Esophagus muscularis mucosa (tissue), 3 donors: ENCODE measurements at regions not wholly inside any gene's neighbourhood (a gene's known extent, or its start where the extent isn't known, plus 50 kb on each side); places are given as distances from the start of the nearest gene placed in this dataset.

ENCODE experiments used
- POLR2AphosphoS5 ChIP-seq, 2 donors: sonication (generic); formaldehyde crosslinking; IDR thresholded peaks; one replicate each; pipeline ENCODE4 v1.6.1; 2017; ENCODE audit warnings: antibody characterized with exemption in 2 of 2
- TF ChIP-seq, protein P1 (sequence below), 3 experiments: fragments of 200-600 bp in 2 of 3; fragments of 450-650 bp in 1 of 3; sonication (generic) in 2 of 3; IDR thresholded peaks; one replicate each; pipeline ENCODE4 v1.5.1; 2017 to 2019; ENCODE audit warnings: antibody characterized with exemption in 3 of 3, mild to moderate bottlenecking in 2 of 3, moderate library complexity in 1 of 3

DNA sequence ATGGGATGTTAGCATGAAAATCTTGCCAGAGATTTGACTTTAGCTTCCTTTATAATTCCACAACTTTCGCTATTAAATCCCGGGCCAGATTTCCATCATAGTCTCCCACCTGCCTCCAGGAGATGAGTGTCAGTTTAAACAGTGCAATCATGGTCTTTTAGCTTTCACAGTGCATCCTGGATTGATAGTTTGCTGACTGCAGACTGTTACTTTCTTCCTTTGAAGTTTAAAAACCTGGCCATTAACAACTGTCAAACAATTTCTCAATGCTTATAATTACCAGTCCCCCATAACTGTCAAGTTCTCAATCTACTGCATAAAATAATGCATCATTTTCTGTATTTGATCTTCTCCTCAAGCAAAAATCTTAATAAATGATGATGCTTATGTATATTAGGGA, 108.4 kb upstream of the FSTL5 start:
- TF ChIP-seq, protein P1, sequence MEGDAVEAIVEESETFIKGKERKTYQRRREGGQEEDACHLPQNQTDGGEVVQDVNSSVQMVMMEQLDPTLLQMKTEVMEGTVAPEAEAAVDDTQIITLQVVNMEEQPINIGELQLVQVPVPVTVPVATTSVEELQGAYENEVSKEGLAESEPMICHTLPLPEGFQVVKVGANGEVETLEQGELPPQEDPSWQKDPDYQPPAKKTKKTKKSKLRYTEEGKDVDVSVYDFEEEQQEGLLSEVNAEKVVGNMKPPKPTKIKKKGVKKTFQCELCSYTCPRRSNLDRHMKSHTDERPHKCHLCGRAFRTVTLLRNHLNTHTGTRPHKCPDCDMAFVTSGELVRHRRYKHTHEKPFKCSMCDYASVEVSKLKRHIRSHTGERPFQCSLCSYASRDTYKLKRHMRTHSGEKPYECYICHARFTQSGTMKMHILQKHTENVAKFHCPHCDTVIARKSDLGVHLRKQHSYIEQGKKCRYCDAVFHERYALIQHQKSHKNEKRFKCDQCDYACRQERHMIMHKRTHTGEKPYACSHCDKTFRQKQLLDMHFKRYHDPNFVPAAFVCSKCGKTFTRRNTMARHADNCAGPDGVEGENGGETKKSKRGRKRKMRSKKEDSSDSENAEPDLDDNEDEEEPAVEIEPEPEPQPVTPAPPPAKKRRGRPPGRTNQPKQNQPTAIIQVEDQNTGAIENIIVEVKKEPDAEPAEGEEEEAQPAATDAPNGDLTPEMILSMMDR (IDR thresholded peaks at IDR 0.05), result no peak
- no peak for TF ChIP-seq POLR2AphosphoS5 (IDR thresholded peaks at IDR 0.05)
